DMS 273 (cell line): ENCODE measurements at regions not wholly inside any gene's neighbourhood (a gene's known extent, or its start where the extent isn't known, plus 50 kb on each side); places are given as distances from the start of the nearest gene placed in this dataset.

Experiments
- DNase-seq: peaks from one replicate; lab custom pipeline; 2025; ENCODE audit not compliant: unreplicated experiment; lab: John Stamatoyannopoulos, UW

GRCh38 chr17:79258843-79259242 is 184.2 kb downstream of the ENGASE start:
- DNase-seq, result no peak

- DNase-seq, result no peak
Observed at GRCh38 chr17:79258041-79258440, 183.4 kb downstream of the ENGASE start.

GRCh38 chr17:79255926-79256585 is 181.4 kb downstream of the ENGASE start:
- DNase-seq, result no peak

GRCh38 chr17:79255456-79255855 is 180.8 kb downstream of the ENGASE start:
- no peak for DNase-seq

GRCh38 chr17:79255046-79255445 is 180.4 kb downstream of the ENGASE start:
- no peak for DNase-seq

- DNase-seq, result no peak
Observed at GRCh38 chr17:79252886-79253285, 178.3 kb downstream of the ENGASE start.

- no peak for DNase-seq
Observed at GRCh38 chr17:79251824-79252223, 177.2 kb downstream of the ENGASE start.

- DNase-seq, result no peak
Observed at GRCh38 chr17:79249929-79250521, 175.4 kb downstream of the ENGASE start.

- no peak for DNase-seq
Observed at GRCh38 chr17:79248843-79249493, 174.3 kb downstream of the ENGASE start.

- no peak for DNase-seq
Observed at GRCh38 chr17:79246225-79247190, 171.9 kb downstream of the ENGASE start.

- DNase-seq, result no peak
Observed at GRCh38 chr17:79244665-79245064, 170.0 kb downstream of the ENGASE start.

- DNase-seq, result no peak
Observed at GRCh38 chr17:79243996-79244395, 169.4 kb downstream of the ENGASE start.

- no peak for DNase-seq
Observed at GRCh38 chr17:79243603-79243990, 169.0 kb downstream of the ENGASE start.

GRCh38 chr17:79242873-79243602 is 168.4 kb downstream of the ENGASE start:
- peak; percentile 41 for DNase-seq

GRCh38 chr17:79242393-79242792 is 167.8 kb downstream of the ENGASE start:
- DNase-seq, result no peak

GRCh38 chr17:79241616-79242015 is 167.0 kb downstream of the ENGASE start:
- DNase-seq, result no peak

- no peak for DNase-seq
Observed at GRCh38 chr17:79239205-79239604, 164.6 kb downstream of the ENGASE start.

- no peak for DNase-seq
Observed at GRCh38 chr17:79237448-79238053, 162.9 kb downstream of the ENGASE start.

GRCh38 chr17:79235808-79236207 is 161.2 kb downstream of the ENGASE start:
- DNase-seq, result no peak

GRCh38 chr17:79233916-79234551 is 159.4 kb downstream of the ENGASE start:
- no peak for DNase-seq
